ENCODE measurements at regions not wholly inside any gene's neighbourhood (a gene's known extent, or its start where the extent isn't known, plus 50 kb on each side); places are given as distances from the start of the nearest gene placed in this dataset.

DNA sequence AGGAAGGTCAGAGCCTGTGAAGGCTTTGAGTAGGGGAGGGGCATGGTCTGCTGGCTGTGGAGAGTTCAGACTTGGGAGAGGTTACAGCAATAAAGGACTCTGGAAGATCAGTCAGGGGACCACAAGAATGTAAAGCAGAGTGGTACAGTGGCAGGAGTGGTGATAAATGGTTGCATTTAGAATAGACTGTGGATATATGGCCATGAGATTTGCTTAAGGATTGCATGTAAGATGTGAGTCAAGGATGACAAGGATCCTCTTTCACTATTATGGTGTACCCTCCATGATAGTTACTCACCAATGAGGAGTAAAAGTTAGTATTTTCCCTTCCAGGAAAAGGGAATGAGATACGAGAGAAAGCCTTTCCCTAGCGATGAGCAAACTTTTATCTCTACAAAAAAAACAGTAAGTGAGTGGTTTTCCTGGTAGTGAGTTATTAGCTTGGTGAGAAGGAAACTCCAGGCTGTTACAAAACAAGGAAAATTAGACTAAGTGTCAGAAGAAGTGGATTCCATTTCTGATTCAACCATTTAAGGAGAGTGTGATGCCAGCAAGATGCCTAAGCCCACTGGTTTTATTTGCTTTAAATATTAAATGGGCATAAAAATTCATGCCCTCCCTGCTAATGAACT, 818.0 kb upstream of the ACVR2A start:
- intact Hi-C loops (cut with DNase I) = no loop called here
- no peaks in the 10 kb centered on the region for H3K4me1 ChIP-seq (replicated peaks in 1 of 2)
- H3K36me3 ChIP-seq (replicated peaks in 1 of 2) = no peaks in the 10 kb centered on the region
- 31 to 41% (median 34%) methylated on average over 2 of the region's 2 CpGs for WGBS, 4 donors
- no peak overlapping the region for H3K4me3 ChIP-seq
- H3K9me3 ChIP-seq (replicated peaks in 1 of 3) = no peaks in the 10 kb centered on the region
- no peak overlapping the region for H3K27ac ChIP-seq
- no peaks in the 10 kb centered on the region for H3K27me3 ChIP-seq
- no peak for TF ChIP-seq POLR2A (IDR thresholded peaks at IDR 0.05)
- TF ChIP-seq, protein P1, sequence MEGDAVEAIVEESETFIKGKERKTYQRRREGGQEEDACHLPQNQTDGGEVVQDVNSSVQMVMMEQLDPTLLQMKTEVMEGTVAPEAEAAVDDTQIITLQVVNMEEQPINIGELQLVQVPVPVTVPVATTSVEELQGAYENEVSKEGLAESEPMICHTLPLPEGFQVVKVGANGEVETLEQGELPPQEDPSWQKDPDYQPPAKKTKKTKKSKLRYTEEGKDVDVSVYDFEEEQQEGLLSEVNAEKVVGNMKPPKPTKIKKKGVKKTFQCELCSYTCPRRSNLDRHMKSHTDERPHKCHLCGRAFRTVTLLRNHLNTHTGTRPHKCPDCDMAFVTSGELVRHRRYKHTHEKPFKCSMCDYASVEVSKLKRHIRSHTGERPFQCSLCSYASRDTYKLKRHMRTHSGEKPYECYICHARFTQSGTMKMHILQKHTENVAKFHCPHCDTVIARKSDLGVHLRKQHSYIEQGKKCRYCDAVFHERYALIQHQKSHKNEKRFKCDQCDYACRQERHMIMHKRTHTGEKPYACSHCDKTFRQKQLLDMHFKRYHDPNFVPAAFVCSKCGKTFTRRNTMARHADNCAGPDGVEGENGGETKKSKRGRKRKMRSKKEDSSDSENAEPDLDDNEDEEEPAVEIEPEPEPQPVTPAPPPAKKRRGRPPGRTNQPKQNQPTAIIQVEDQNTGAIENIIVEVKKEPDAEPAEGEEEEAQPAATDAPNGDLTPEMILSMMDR (IDR thresholded peaks at IDR 0.05) = no peak
- DNase-seq = no peak

DNA sequence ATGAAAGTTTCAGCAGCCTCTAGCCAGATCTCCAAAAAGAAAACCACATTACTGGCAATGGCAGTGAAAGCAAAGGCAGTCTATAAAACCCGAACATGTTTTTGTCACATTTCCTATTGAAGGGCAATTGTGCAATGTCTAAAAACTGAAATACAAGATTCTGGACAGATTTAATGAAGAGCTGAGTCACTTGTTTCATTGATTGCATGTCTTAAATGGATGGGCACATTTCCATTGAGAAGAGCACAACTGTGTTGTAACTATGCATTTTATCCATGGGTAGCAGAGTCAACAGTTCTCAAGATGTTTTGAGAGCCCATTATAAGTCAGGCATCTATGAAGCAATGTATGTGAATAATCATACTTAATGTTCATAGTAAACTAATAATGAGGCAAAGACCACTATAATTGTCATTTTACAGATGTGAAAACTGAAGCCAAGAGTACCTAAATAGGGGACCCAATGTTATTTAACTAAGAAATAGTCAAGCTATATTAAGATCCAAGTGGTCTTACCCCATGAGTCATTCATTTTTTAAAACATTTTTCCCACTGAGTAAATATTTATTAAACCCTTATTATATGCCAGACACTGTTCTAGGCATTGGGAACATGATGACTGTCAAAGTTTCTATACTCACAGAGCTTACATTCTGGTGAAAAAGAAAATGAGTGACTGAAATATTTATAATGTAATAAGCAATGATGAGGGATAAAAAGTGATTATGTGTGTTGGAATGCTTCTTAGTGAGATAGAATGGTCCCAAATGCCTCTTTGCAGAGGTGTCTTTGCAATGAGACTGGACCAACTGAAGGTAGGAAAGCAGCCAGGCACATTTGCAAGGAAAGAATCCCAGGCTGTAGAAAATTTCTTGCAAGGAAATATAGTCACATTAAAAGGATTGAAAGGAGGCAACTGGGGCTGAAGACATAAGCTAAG, 818.9 kb upstream of the ACVR2A start:
- H3K4me3 ChIP-seq = no peak overlapping the region
- H3K27me3 ChIP-seq = no peaks in the 10 kb centered on the region
- no peak for DNase-seq
- H3K27ac ChIP-seq = no peak overlapping the region
- intact Hi-C loops (cut with DNase I) = no loop called here
- no peaks in the 10 kb centered on the region for H3K9me3 ChIP-seq (replicated peaks in 1 of 3)
- 54 to 73% (median 62%) methylated on average over 1 of the region's 1 CpG for WGBS, 4 donors
- H3K4me1 ChIP-seq (replicated peaks in 1 of 2) = no peaks in the 10 kb centered on the region
- no peaks in the 10 kb centered on the region for H3K36me3 ChIP-seq (replicated peaks in 1 of 2)
- no peak for TF ChIP-seq POLR2A (IDR thresholded peaks at IDR 0.05)
- TF ChIP-seq, protein P1 (IDR thresholded peaks at IDR 0.05) = no peak

DNA sequence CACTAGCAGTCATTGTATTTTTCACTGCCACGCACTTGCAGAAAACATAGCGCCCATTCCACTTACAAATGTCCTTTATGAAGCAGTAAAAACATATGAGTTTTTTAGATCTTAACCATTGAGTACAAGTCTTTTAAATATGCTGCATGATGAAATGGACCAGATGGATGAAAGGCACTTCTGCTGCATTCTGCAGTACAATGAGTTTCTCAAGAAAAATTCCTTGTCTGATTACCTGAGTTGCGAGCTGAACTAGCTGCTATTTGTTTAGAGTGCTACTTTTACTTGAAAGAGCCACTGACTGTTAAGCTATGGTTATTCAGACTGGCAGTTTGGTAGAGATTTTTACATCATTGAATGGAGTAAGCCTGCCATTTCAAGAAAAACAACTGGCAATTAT, 825.5 kb upstream of the ACVR2A start:
- Histone ChIP-seq H3K4me3 (no peak overlapping the region), H3K27me3 (no peaks in the 10 kb centered on the region), H3K9me3 (replicated peaks in 1 of 3) (no peaks in the 10 kb centered on the region), H3K4me1 (replicated peaks in 1 of 2) (no peaks in the 10 kb centered on the region), H3K36me3 (replicated peaks in 1 of 2) (no peaks in the 10 kb centered on the region), H3K27ac (no peak overlapping the region)
- TF ChIP-seq, protein P1 (IDR thresholded peaks at IDR 0.05) = no peak
- no peak for TF ChIP-seq POLR2A (IDR thresholded peaks at IDR 0.05)
- intact Hi-C loops (cut with DNase I) = no loop called here
- DNase-seq = no peak
- WGBS, 4 donors = 78 to 84% (median 81%) methylated on average over 3 of the region's 3 CpGs

DNA sequence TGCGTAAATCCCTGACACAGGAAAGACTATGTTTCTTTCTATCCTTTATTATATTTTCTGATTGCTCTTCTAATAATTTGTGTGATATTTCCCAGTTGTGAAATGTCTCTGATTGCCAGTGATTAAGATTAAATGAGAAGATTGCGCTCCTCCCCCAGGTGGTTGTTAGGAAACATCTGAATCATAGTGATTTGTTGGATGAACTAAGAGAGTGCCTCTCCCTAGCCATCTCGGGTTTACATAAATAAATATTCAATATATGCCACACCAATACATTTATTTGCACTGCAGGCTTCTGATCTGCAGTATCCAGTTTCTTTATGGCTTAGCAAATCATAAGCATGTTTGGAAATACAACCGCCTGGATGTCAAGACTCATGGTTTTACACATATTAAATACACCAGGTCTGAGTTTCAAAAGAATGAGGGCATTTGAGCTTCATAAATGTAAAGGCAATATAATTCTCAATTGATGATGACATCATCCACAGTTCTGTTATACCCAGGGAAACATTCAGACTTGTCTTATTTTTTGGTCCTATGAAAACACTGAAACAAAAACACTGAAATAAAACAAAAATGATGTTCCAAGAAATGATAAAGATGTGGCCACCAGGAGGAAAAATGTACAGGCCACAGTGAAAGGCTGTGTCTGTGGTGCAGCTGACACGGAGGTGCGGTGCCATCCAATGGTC, 826.7 kb upstream of the ACVR2A start:
- intact Hi-C loops (cut with DNase I) = no loop called here
- WGBS, 4 donors = 78 to 89% (median 85%) methylated on average over 6 of the region's 6 CpGs
- TF ChIP-seq POLR2A (IDR thresholded peaks at IDR 0.05) = no peak
- TF ChIP-seq, protein P1 (IDR thresholded peaks at IDR 0.05) = no peak
- H3K4me3 ChIP-seq = no peak overlapping the region
- no peaks in the 10 kb centered on the region for H3K9me3 ChIP-seq (replicated peaks in 1 of 3)
- H3K27ac ChIP-seq = no peak overlapping the region
- no peaks in the 10 kb centered on the region for H3K27me3 ChIP-seq
- H3K36me3 ChIP-seq (replicated peaks in 1 of 2) = no peaks in the 10 kb centered on the region
- DNase-seq = no peak
- H3K4me1 ChIP-seq (replicated peaks in 1 of 2) = no peaks in the 10 kb centered on the region
